ENCODE measurements at regions not wholly inside any gene's neighbourhood (a gene's known extent, or its start where the extent isn't known, plus 50 kb on each side); places are given as distances from the start of the nearest gene placed in this dataset.
"Not testable (repeated sequence)": the region's sequence is repeated elsewhere in the genome, so short reads cannot be mapped to it uniquely, and the experiment has no call there.

GRCh38 chr7:15049157-15049556, 146.6 kb upstream of the DGKB start:
- DNase-seq (ENCODE audit: low read depth), result no peak

GRCh38 chr7:15046861-15047260, 144.3 kb upstream of the DGKB start:
- DNase-seq (ENCODE audit: low read depth), result no peak

GRCh38 chr7:15043931-15044330, 141.4 kb upstream of the DGKB start:
- DNase-seq (ENCODE audit: low read depth), result no peak

- no peak for DNase-seq (ENCODE audit: low read depth)
Measured at GRCh38 chr7:15042285-15043065, 139.9 kb upstream of the DGKB start.

GRCh38 chr7:15041226-15041625, 138.7 kb upstream of the DGKB start:
- peak; percentile 30 for DNase-seq (ENCODE audit: low read depth)

- no peak for DNase-seq (ENCODE audit: low read depth)
Measured at GRCh38 chr7:15035814-15036213, 133.3 kb upstream of the DGKB start.

GRCh38 chr7:15033039-15033438, 130.5 kb upstream of the DGKB start:
- DNase-seq (ENCODE audit: low read depth), result no peak

GRCh38 chr7:15018981-15019380, 116.4 kb upstream of the DGKB start:
- DNase-seq (ENCODE audit: low read depth), result no peak

- DNase-seq (ENCODE audit: low read depth), result no peak
Measured at GRCh38 chr7:15016766-15017165, 114.2 kb upstream of the DGKB start.

- DNase-seq (ENCODE audit: low read depth), result no peak
Measured at GRCh38 chr7:15016315-15016667, 113.7 kb upstream of the DGKB start.

GRCh38 chr7:15015545-15016314, 113.2 kb upstream of the DGKB start:
- peak; percentile 20 for DNase-seq (ENCODE audit: low read depth)

- DNase-seq (ENCODE audit: low read depth), result no peak
Measured at GRCh38 chr7:15012135-15012534, 109.6 kb upstream of the DGKB start.

- no peak for DNase-seq (ENCODE audit: low read depth)
Measured at GRCh38 chr7:15011289-15011688, 108.7 kb upstream of the DGKB start.

GRCh38 chr7:15007507-15007906, 105.0 kb upstream of the DGKB start:
- DNase-seq (ENCODE audit: low read depth), result no peak

- DNase-seq (ENCODE audit: low read depth), result no peak
Measured at GRCh38 chr7:15005672-15006071, 103.1 kb upstream of the DGKB start.

GRCh38 chr7:15000157-15000556, 97.6 kb upstream of the DGKB start:
- DNase-seq (ENCODE audit: low read depth), result no peak

GRCh38 chr7:14999331-14999730, 96.8 kb upstream of the DGKB start:
- no peak for DNase-seq (ENCODE audit: low read depth)

GRCh38 chr7:14995774-14996173, 93.2 kb upstream of the DGKB start:
- no peak for DNase-seq (ENCODE audit: low read depth)

- DNase-seq (ENCODE audit: low read depth), result no peak
Measured at GRCh38 chr7:14988941-14989340, 86.4 kb upstream of the DGKB start.

- no peak for DNase-seq (ENCODE audit: low read depth)
Measured at GRCh38 chr7:14978687-14979086, 76.1 kb upstream of the DGKB start.

- DNase-seq (ENCODE audit: low read depth), result no peak
Measured at GRCh38 chr7:14974688-14975087, 72.1 kb upstream of the DGKB start.

- no peak for DNase-seq (ENCODE audit: low read depth)
Measured at GRCh38 chr7:14973712-14974428, 71.3 kb upstream of the DGKB start.

GRCh38 chr7:14971678-14972077, 69.1 kb upstream of the DGKB start:
- DNase-seq (ENCODE audit: low read depth), result not testable (repeated sequence)
